GM12874 (cell line): ENCODE measurements at regions not wholly inside any gene's neighbourhood (a gene's known extent, or its start where the extent isn't known, plus 50 kb on each side); places are given as distances from the start of the nearest gene placed in this dataset.

Source experiments
- CTCF ChIP-seq: IDR thresholded peaks from 2 replicates; pipeline ENCODE4 v1.5.1; 2011; ENCODE audit warnings: low read depth, mild to moderate bottlenecking, control low read depth, low read length, moderate library complexity; ENCODE audit not compliant: insufficient read depth

- TF ChIP-seq CTCF, result no peak
These were observed 70.0 kb downstream of the LMO4 start for GRCh38 chr1:87398641-87399040.

- TF ChIP-seq CTCF, result no peak
These were observed 70.6 kb downstream of the LMO4 start for GRCh38 chr1:87399264-87399663.

GRCh38 chr1:87399701-87400100, 71.0 kb downstream of the LMO4 start:
- no peak for TF ChIP-seq CTCF

- no peak for TF ChIP-seq CTCF
These were observed 72.1 kb downstream of the LMO4 start for GRCh38 chr1:87400813-87401212.

- no peak for TF ChIP-seq CTCF
These were observed 73.7 kb downstream of the LMO4 start for GRCh38 chr1:87402241-87403002.

- TF ChIP-seq CTCF, result no peak
These were observed 74.6 kb downstream of the LMO4 start for GRCh38 chr1:87403061-87403820.

- no peak for TF ChIP-seq CTCF
These were observed 75.6 kb downstream of the LMO4 start for GRCh38 chr1:87404296-87404695.
